Coronary artery (tissue), 2 donors: ENCODE measurements at regions not wholly inside any gene's neighbourhood (a gene's known extent, or its start where the extent isn't known, plus 50 kb on each side); places are given as distances from the start of the nearest gene placed in this dataset.
"Not testable (repeated sequence)": the region's sequence is repeated elsewhere in the genome, so short reads cannot be mapped to it uniquely, and the experiment has no call there.

Experiments
- DNase-seq: peaks from one replicate; pipeline ENCODE4 v3.0.0-alpha.2; 2017; ENCODE audit warnings: low spot score
- H3K27ac ChIP-seq, 2 donors: fragments of 200-600 bp; sonication (generic); one replicate each; pipeline ENCODE4 v1.5.1; 2016 to 2019
- H3K4me3 ChIP-seq: fragments of 200-600 bp; sonication (generic); 2 replicates; pipeline ENCODE4 v1.5.1; 2016; ENCODE audit warnings: mild to moderate bottlenecking, moderate library complexity
- TF ChIP-seq, protein P1 (sequence below): fragments of 200-600 bp; sonication (generic); IDR thresholded peaks from one replicate; pipeline ENCODE4 v1.5.1; 2019; ENCODE audit warnings: antibody characterized with exemption

- no peak overlapping the region for H3K4me3 ChIP-seq
- no peak overlapping the region for H3K27ac ChIP-seq
- no peak for DNase-seq
- TF ChIP-seq, protein P1, sequence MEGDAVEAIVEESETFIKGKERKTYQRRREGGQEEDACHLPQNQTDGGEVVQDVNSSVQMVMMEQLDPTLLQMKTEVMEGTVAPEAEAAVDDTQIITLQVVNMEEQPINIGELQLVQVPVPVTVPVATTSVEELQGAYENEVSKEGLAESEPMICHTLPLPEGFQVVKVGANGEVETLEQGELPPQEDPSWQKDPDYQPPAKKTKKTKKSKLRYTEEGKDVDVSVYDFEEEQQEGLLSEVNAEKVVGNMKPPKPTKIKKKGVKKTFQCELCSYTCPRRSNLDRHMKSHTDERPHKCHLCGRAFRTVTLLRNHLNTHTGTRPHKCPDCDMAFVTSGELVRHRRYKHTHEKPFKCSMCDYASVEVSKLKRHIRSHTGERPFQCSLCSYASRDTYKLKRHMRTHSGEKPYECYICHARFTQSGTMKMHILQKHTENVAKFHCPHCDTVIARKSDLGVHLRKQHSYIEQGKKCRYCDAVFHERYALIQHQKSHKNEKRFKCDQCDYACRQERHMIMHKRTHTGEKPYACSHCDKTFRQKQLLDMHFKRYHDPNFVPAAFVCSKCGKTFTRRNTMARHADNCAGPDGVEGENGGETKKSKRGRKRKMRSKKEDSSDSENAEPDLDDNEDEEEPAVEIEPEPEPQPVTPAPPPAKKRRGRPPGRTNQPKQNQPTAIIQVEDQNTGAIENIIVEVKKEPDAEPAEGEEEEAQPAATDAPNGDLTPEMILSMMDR = no peak
Observed at GRCh38 chr2:21772624-21773023, 648.9 kb downstream of the TDRD15 start.

DNA sequence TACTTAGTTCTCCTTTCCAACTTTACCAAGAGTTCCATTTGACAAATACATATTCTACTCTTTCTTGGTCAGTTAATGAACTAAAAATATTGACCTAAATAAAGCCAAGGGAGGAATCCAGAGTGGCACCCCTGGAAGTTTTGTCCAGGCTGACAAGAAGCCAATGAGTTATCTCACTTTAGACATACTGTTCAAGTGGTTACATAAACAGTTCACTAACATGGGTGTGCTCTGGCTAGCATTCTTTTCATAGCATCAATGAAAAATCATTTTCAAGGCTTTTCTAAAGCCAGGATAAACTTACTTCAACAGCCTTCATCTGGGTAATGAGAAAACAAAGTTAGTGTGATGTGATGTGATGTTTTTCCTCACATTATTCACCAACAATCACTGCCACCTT lies 649.4 kb downstream of the TDRD15 start:
- no peak for DNase-seq
- H3K4me3 ChIP-seq = no peak overlapping the region
- H3K27ac ChIP-seq = no peak overlapping the region
- TF ChIP-seq, protein P1 = no peak

DNA sequence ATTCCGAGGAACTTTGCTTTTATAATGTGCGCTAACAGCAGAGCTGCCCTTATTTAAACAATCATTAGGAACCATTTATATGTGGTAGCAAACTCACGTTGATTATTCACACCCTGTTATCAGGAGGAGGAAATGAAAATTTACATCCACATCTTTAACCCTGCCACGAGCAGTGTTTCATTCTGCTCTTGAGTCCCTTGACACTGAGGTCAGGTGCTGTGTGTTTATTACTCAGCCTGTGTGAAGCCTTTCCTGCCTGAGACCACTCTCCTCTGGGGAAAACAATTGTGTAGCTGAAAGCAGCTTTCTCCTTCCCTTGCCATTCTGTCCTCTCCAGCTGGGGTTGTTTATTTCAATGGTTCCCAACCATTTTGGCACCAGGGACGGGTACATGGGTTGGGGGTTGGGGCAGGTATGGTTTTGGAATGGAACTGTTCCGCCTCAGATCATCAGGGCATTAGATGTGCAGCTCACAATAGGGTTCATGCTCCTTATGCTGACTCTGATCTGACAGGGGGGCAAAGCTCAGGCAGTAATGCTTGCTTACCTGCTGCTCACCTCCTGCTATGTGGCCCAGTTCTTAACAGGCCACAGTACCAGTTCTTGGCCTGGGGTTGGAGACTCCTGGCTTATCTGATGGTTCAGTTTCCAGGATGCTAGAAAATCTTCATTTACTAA lies 651.1 kb downstream of the TDRD15 start:
- H3K4me3 ChIP-seq = no peak overlapping the region
- TF ChIP-seq, protein P1 = no peak
- no peak overlapping the region for H3K27ac ChIP-seq
- no peak for DNase-seq

- TF ChIP-seq, protein P1 = no peak
Observed at GRCh38 chr2:21779786-21780185, 656.0 kb downstream of the TDRD15 start.

DNA sequence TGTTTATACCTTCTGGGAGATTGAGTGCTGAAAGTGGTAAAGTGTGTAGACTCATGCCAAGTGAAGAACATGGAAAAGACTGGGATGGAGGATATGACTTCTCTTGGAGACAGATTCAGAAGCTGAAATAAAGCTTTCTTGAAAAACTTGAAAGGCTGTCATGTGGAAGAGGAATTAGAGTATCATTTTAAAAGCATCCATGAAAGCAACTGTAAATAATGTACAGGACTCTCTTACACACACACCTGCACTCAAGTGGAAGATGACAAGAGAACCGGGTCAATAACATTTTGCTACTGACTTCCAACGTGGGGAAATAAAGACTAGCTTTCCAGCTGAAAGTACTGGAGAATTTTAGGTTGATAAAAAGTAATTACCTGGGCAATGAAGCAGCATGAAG lies 658.2 kb downstream of the TDRD15 start:
- DNase-seq = no peak
- TF ChIP-seq, protein P1 = no peak
- H3K27ac ChIP-seq = no peak overlapping the region
- H3K4me3 ChIP-seq = no peak overlapping the region

More at GRCh38 chr2:21779786-21780185, 656.0 kb downstream of the TDRD15 start:
- DNase-seq = no peak
- no peak overlapping the region for H3K27ac ChIP-seq
- H3K4me3 ChIP-seq = no peak overlapping the region

GRCh38 chr2:21782866-21783265 lies 659.1 kb downstream of the TDRD15 start:
- no peak for DNase-seq
- Histone ChIP-seq H3K4me3 (no peak overlapping the region), H3K27ac (no peak overlapping the region)
- TF ChIP-seq, protein P1 = no peak

- H3K4me3 ChIP-seq = no peak overlapping the region
- no peak overlapping the region for H3K27ac ChIP-seq
- DNase-seq = no peak
- TF ChIP-seq, protein P1 = no peak
Observed at GRCh38 chr2:21787941-21788340, 664.2 kb downstream of the TDRD15 start.

DNA sequence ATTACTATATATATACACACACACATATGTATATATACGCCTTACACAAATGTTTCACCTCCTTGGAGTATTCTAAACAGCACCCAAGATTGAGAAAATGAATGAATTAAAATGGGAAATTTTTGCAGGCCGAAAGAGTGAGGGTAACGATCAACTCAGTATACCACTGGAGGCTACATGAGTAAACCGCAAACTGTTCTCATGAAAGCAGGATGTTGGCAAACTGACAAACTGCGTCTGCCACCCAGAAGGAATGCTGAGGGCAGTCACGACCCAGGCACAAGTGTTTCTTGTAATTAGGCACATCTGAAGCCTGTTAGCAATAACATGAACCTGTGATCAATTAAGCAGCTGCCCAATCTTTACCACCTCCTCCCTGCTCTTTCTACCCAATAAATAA lies 666.5 kb downstream of the TDRD15 start:
- not testable (repeated sequence) for H3K27ac ChIP-seq, H3K4me3 ChIP-seq, DNase-seq
